Chondrocyte (in vitro differentiated cells): ENCODE measurements at regions not wholly inside any gene's neighbourhood (a gene's known extent, or its start where the extent isn't known, plus 50 kb on each side); places are given as distances from the start of the nearest gene placed in this dataset.
A peak's percentile ranks its signal among the peaks of the same experiment; 100 is the strongest.

ENCODE experiments used
- DNase-seq: peaks from one replicate; pipeline ENCODE4 v3.0.0; 2021; ENCODE audit warnings: mixed read lengths, low spot score
- H3K27ac Mint-ChIP-seq: one replicate; pipeline ENCODE4 v1.8.0; 2021; ENCODE audit warnings: mild to moderate bottlenecking, moderate library complexity, mixed read lengths; ENCODE audit not compliant: unreplicated experiment
- H3K27me3 Mint-ChIP-seq: 2 replicates; pipeline ENCODE4 v1.8.0; 2021; ENCODE audit warnings: low read depth, mixed read lengths
- H3K36me3 Mint-ChIP-seq: 2 replicates; pipeline ENCODE4 v1.8.0; 2021; ENCODE audit warnings: low read depth, mixed read lengths
- H3K4me1 Mint-ChIP-seq: 2 replicates; pipeline ENCODE4 v1.8.0; 2021; ENCODE audit warnings: low read depth, mild to moderate bottlenecking, mixed read lengths
- H3K4me3 Mint-ChIP-seq: one replicate; pipeline ENCODE4 v1.8.0; 2021; ENCODE audit warnings: mild to moderate bottlenecking, moderate library complexity, mixed read lengths; ENCODE audit not compliant: unreplicated experiment
- H3K9me3 Mint-ChIP-seq: 2 replicates; pipeline ENCODE4 v1.8.0; 2021; ENCODE audit warnings: low read depth, mixed read lengths
- CTCF ChIP-seq: fragments of 200-600 bp; sonication (generic); IDR thresholded peaks from 2 replicates; pipeline ENCODE4 v1.5.0; 2021; ENCODE audit warnings: antibody characterized with exemption, mild to moderate bottlenecking, moderate library complexity

GRCh38 chr5:43815497-43815896, 212.5 kb downstream of the NNT start:
- no peak for DNase-seq
- H3K4me1 Mint-ChIP-seq, result no peaks in the 10 kb centered on the region
- H3K27ac Mint-ChIP-seq, result no peak overlapping the region
- peaks cover 24% of the 10 kb centered on the region for H3K9me3 Mint-ChIP-seq
- H3K36me3 Mint-ChIP-seq, result peaks cover 2% of the 10 kb centered on the region
- no peak overlapping the region for H3K4me3 Mint-ChIP-seq
- H3K27me3 Mint-ChIP-seq, result peaks cover 8% of the 10 kb centered on the region
- no peak for TF ChIP-seq CTCF

- Mint-ChIP-seq H3K36me3 (no peaks in the 10 kb centered on the region), H3K27me3 (peaks cover 11% of the 10 kb centered on the region), H3K4me3 (no peak overlapping the region), H3K4me1 (peaks cover 9% of the 10 kb centered on the region), H3K9me3 (peaks cover 8% of the 10 kb centered on the region), H3K27ac (no peak overlapping the region)
- no peak for TF ChIP-seq CTCF
- no peak for DNase-seq
Observed at GRCh38 chr5:43804723-43805122, 201.7 kb downstream of the NNT start.

GRCh38 chr5:43804041-43804440, 201.1 kb downstream of the NNT start:
- Mint-ChIP-seq H3K27me3 (peaks cover 13% of the 10 kb centered on the region), H3K9me3 (peaks cover 4% of the 10 kb centered on the region), H3K27ac (no peak overlapping the region), H3K4me1 (peaks cover 9% of the 10 kb centered on the region), H3K36me3 (no peaks in the 10 kb centered on the region), H3K4me3 (no peak overlapping the region)
- TF ChIP-seq CTCF, result no peak
- DNase-seq, result no peak

GRCh38 chr5:43802651-43803050, 199.7 kb downstream of the NNT start:
- Mint-ChIP-seq H3K9me3 (peaks cover 3% of the 10 kb centered on the region), H3K36me3 (no peaks in the 10 kb centered on the region), H3K4me3 (no peak overlapping the region), H3K4me1 (peaks cover 9% of the 10 kb centered on the region), H3K27me3 (peaks cover 18% of the 10 kb centered on the region), H3K27ac (peak overlapping the region; percentile 11)
- no peak for TF ChIP-seq CTCF
- no peak for DNase-seq

GRCh38 chr5:43802119-43802518, 199.1 kb downstream of the NNT start:
- no peak for DNase-seq
- Mint-ChIP-seq H3K36me3 (no peaks in the 10 kb centered on the region), H3K4me1 (peaks cover 9% of the 10 kb centered on the region), H3K27me3 (peaks cover 18% of the 10 kb centered on the region), H3K4me3 (no peak overlapping the region), H3K9me3 (peaks cover 3% of the 10 kb centered on the region), H3K27ac (peak overlapping the region; percentile 2)
- TF ChIP-seq CTCF, result no peak
